GM12891 (cell line): ENCODE measurements at regions not wholly inside any gene's neighbourhood (a gene's known extent, or its start where the extent isn't known, plus 50 kb on each side); places are given as distances from the start of the nearest gene placed in this dataset.

Experiments used
- POLR2A ChIP-seq: IDR thresholded peaks from 2 replicates; pipeline ENCODE4 v1.6.1; 2011; ENCODE audit warnings: low read depth, low read length, control low read depth
- POLR2AphosphoS5 ChIP-seq: IDR thresholded peaks from 2 replicates; pipeline ENCODE4 v1.6.1; 2011; ENCODE audit warnings: low read depth, low read length, control low read depth
- POU2F2 ChIP-seq: IDR thresholded peaks from 2 replicates; pipeline ENCODE4 v1.6.1; 2011; ENCODE audit warnings: low read depth, mild to moderate bottlenecking, control low read depth, low read length, moderate library complexity
- SPI1 ChIP-seq: IDR thresholded peaks from 2 replicates; pipeline ENCODE4 v1.6.1; 2011; ENCODE audit warnings: low read depth, low read length, control low read depth

DNA sequence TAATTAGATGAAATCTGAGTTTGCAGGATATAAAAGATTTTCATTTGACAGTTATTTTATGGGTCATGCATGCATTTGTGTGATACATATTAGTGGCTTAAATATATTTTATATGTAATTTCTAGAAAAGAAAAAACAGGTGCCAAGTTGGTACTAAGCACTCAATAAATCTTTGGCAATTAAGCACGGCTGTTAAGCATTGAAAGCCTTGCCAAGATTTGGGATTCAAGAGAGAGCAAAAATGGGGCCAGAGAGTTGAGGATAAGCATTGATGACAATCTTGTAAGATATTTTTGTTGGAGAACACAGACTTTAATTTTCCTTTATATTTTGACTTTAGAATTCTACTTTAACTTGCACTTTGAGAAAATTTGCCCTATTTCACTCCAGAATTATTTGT is 249.8 kb upstream of the MAD2L1 start:
- no peak for TF ChIP-seq POLR2A
- TF ChIP-seq POU2F2, result no peak
- TF ChIP-seq SPI1, result no peak
- no peak for TF ChIP-seq POLR2AphosphoS5
